Nephron progenitor cell (in vitro differentiated cells): ENCODE measurements at regions not wholly inside any gene's neighbourhood (a gene's known extent, or its start where the extent isn't known, plus 50 kb on each side); places are given as distances from the start of the nearest gene placed in this dataset.
A peak's percentile ranks its signal among the peaks of the same experiment; 100 is the strongest.

Experiments
- DNase-seq: peaks from one replicate; pipeline ENCODE4 v3.0.0; 2021
- H3K27ac Mint-ChIP-seq: 2 replicates; pipeline ENCODE4 v1.8.0; 2021; ENCODE audit warnings: mild to moderate bottlenecking, moderate library complexity, mixed read lengths
- H3K27me3 Mint-ChIP-seq: 2 replicates; pipeline ENCODE4 v1.8.0; 2021; ENCODE audit warnings: mild to moderate bottlenecking, low read depth, mixed read lengths; ENCODE audit not compliant: poor library complexity
- H3K36me3 Mint-ChIP-seq: 2 replicates; pipeline ENCODE4 v1.8.0; 2021; ENCODE audit warnings: low read depth, mixed read lengths
- H3K4me1 Mint-ChIP-seq: 2 replicates; pipeline ENCODE4 v1.8.0; 2021; ENCODE audit warnings: mixed read lengths
- H3K4me3 Mint-ChIP-seq: 2 replicates; pipeline ENCODE4 v1.8.0; 2021; ENCODE audit warnings: mild to moderate bottlenecking, moderate library complexity, mixed read lengths
- H3K9me3 Mint-ChIP-seq: 2 replicates; pipeline ENCODE4 v1.8.0; 2021; ENCODE audit warnings: mild to moderate bottlenecking, moderate library complexity, mixed read lengths
- CTCF ChIP-seq: fragments of 200-600 bp; sonication (generic); IDR thresholded peaks from 2 replicates; pipeline ENCODE4 v1.5.0; 2021; ENCODE audit warnings: antibody characterized with exemption

GRCh38 chr11:31966846-31967245, 124.0 kb upstream of the RCN1 start:
- peaks cover 17% of the 10 kb centered on the region for H3K9me3 Mint-ChIP-seq
- peak overlapping the region; percentile 57 for H3K27ac Mint-ChIP-seq
- no peak for TF ChIP-seq CTCF
- peaks cover 10% of the 10 kb centered on the region for H3K4me1 Mint-ChIP-seq
- peaks cover 3% of the 10 kb centered on the region for H3K27me3 Mint-ChIP-seq
- DNase-seq: no peak
- peaks cover 4% of the 10 kb centered on the region for H3K36me3 Mint-ChIP-seq
- H3K4me3 Mint-ChIP-seq: no peak overlapping the region

- Mint-ChIP-seq H3K27me3 (peaks cover 3% of the 10 kb centered on the region), H3K4me3 (no peak overlapping the region), H3K36me3 (no peaks in the 10 kb centered on the region), H3K27ac (no peak overlapping the region), H3K4me1 (peaks cover 7% of the 10 kb centered on the region), H3K9me3 (no peaks in the 10 kb centered on the region)
- no peak for TF ChIP-seq CTCF
- DNase-seq: no peak
Observed at GRCh38 chr11:31964181-31964580, 126.7 kb upstream of the RCN1 start.

- Mint-ChIP-seq H3K27ac (no peak overlapping the region), H3K36me3 (no peaks in the 10 kb centered on the region), H3K4me1 (no peaks in the 10 kb centered on the region), H3K9me3 (no peaks in the 10 kb centered on the region), H3K4me3 (no peak overlapping the region), H3K27me3 (peaks cover 10% of the 10 kb centered on the region)
- DNase-seq: no peak
- TF ChIP-seq CTCF: no peak
Observed at GRCh38 chr11:31960126-31960525, 130.7 kb upstream of the RCN1 start.

- no peaks in the 10 kb centered on the region for H3K9me3 Mint-ChIP-seq
- no peak overlapping the region for H3K27ac Mint-ChIP-seq
- no peak overlapping the region for H3K4me3 Mint-ChIP-seq
- H3K4me1 Mint-ChIP-seq: no peaks in the 10 kb centered on the region
- DNase-seq: no peak
- TF ChIP-seq CTCF: no peak
- no peaks in the 10 kb centered on the region for H3K36me3 Mint-ChIP-seq
- H3K27me3 Mint-ChIP-seq: peaks cover 11% of the 10 kb centered on the region
Observed at GRCh38 chr11:31959716-31960115, 131.2 kb upstream of the RCN1 start.

GRCh38 chr11:31958076-31958735, 132.7 kb upstream of the RCN1 start:
- peak; percentile 85 for DNase-seq

More at GRCh38 chr11:31958076-31958735, 132.7 kb upstream of the RCN1 start:
- TF ChIP-seq CTCF: peak; percentile 82
- Mint-ChIP-seq H3K9me3 (no peaks in the 10 kb centered on the region), H3K27me3 (peaks cover 16% of the 10 kb centered on the region), H3K36me3 (no peaks in the 10 kb centered on the region), H3K4me1 (no peaks in the 10 kb centered on the region), H3K4me3 (no peak overlapping the region), H3K27ac (no peak overlapping the region)
